ENCODE measurements at regions not wholly inside any gene's neighbourhood (a gene's known extent, or its start where the extent isn't known, plus 50 kb on each side); places are given as distances from the start of the nearest gene placed in this dataset.

DNA sequence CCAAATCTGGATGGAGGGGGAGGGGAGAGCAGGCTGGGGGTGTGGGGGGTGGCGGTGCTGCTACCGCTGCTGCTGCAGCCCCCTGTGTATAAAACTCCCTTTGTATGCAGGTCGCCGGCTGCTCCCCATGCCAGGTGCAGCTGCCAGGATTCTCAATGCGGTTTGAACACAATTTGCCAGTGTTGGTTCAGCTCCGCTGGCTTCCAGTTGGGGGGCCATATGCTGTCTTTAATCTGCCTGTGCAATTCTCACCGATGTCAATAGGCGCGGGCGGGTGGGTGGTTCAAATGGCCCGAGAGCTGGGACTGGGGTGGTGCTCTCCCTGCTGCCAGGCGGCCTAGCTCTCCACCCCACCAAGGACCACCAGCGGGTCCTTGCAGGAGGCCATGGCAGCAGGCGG lies 257.6 kb downstream of the BCOR start:
- Histone ChIP-seq H3K27me3 (no peaks in the 10 kb centered on the region), H3K27ac (no peak overlapping the region), H3K9me3 (no peaks in the 10 kb centered on the region), H3K36me3 (no peaks in the 10 kb centered on the region), H3K4me3 (no peak overlapping the region), H3K4me1 (no peaks in the 10 kb centered on the region)
- DNase-seq (ENCODE audit: low spot score): no peak
- TF ChIP-seq, protein P1, sequence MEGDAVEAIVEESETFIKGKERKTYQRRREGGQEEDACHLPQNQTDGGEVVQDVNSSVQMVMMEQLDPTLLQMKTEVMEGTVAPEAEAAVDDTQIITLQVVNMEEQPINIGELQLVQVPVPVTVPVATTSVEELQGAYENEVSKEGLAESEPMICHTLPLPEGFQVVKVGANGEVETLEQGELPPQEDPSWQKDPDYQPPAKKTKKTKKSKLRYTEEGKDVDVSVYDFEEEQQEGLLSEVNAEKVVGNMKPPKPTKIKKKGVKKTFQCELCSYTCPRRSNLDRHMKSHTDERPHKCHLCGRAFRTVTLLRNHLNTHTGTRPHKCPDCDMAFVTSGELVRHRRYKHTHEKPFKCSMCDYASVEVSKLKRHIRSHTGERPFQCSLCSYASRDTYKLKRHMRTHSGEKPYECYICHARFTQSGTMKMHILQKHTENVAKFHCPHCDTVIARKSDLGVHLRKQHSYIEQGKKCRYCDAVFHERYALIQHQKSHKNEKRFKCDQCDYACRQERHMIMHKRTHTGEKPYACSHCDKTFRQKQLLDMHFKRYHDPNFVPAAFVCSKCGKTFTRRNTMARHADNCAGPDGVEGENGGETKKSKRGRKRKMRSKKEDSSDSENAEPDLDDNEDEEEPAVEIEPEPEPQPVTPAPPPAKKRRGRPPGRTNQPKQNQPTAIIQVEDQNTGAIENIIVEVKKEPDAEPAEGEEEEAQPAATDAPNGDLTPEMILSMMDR (IDR thresholded peaks at IDR 0.05): no peak

DNA sequence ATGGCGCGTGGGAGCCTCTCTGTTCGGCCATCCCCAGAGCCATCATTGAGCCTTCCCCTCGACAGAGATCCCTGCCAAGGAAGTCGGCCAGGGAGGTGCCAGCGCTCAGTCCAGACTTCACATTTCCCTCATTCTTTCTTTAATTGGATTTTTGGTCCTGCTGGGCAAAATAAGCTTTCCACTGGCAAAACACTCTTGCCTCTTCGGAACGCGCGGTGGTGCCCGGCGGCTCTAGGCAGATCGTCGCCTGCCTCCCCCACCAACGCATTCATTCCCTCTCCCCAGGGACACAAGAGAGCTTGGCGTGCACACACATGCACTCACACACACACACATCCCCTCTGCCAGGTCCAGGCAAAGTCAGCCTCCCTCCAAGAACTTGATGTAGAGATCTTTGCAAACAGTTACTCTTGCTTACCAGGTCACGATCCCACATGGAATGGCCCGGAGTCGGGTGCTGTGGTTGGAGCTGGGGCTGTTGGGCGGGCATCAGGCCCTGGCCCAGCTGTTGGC lies 257.1 kb downstream of the BCOR start:
- Histone ChIP-seq H3K27ac (no peak overlapping the region), H3K9me3 (no peaks in the 10 kb centered on the region), H3K4me1 (no peaks in the 10 kb centered on the region), H3K27me3 (no peaks in the 10 kb centered on the region), H3K4me3 (no peak overlapping the region), H3K36me3 (no peaks in the 10 kb centered on the region)
- TF ChIP-seq, protein P1 (IDR thresholded peaks at IDR 0.05): no peak
- no peak for DNase-seq (ENCODE audit: low spot score)

DNA sequence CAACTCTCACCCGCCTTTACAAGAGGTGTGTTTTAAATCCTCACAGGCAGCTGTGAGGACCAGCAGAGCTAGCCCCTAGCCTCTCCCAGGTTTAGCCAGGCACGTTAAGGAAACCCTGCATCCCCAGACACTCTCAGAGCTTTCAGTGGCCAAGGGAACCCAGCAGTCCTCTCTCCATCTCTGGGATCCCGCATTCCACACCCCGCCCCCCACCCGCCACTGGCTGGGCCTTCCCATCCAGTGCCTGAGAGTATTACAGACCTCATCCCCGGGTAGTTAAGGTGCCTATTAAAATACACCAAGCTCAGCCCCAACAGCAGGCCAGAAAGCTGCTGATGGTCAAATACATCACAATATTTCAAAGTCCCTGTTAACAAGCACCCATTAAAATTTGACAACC lies 256.2 kb downstream of the BCOR start:
- Histone ChIP-seq H3K27me3 (no peaks in the 10 kb centered on the region), H3K36me3 (no peaks in the 10 kb centered on the region), H3K4me3 (no peak overlapping the region), H3K9me3 (no peaks in the 10 kb centered on the region), H3K4me1 (no peaks in the 10 kb centered on the region), H3K27ac (no peak overlapping the region)
- DNase-seq (ENCODE audit: low spot score): no peak
- TF ChIP-seq, protein P1 (IDR thresholded peaks at IDR 0.05): no peak

DNA sequence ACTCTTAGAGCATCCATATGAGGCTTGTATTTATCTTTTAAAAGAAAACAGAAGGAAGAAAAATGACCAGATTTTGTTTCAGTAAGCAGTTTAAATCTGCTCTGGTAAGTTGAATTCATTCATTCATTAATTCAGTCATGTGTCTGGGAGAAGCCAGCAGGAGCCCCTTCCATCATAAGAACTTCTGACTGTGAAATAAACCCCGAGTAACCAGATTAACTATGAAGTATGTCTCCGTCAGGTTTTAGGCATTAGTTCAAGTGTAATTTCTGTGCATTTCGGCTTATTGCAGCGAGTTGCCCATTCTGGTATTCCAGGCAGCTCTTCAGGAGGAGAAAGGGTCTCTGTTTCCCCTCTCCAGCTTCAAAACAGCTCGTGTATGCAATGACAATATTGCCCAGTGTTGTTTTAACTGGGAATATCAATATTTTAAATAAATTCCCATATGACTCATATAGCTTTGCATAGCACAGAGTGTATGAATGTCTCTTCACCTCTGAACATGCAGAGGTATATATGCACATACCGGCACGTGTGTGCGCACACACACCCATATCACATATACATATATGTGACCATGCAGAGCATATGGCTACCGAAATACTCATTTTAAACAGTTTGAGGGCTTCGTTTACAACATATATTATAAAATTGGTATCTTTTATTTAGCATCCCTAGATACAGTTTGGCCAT lies 255.3 kb downstream of the BCOR start:
- Histone ChIP-seq H3K27me3 (no peaks in the 10 kb centered on the region), H3K27ac (no peak overlapping the region), H3K9me3 (no peaks in the 10 kb centered on the region), H3K4me1 (no peaks in the 10 kb centered on the region), H3K36me3 (no peaks in the 10 kb centered on the region), H3K4me3 (no peak overlapping the region)
- DNase-seq (ENCODE audit: low spot score): no peak
- TF ChIP-seq, protein P1 (IDR thresholded peaks at IDR 0.05): no peak

DNA sequence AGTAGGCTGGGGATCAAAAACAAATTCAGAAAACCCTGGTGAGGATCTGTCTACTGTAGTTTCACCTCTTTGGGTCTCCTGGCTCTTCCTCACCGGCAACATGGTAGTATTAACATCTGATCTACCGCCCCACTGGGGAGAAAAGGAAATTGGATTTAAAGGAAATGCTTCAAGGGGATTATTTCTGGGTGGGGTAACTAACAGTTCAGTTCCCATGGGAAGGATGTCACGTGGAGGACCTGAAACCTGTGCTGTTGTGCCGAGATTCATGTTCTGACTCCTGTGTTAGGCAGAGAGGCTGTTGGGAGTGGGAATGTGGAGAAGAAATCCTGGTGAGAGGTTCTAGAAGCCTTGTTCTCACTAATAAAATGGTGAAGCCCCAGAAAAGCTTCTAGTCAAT lies 254.4 kb downstream of the BCOR start:
- TF ChIP-seq, protein P1 (IDR thresholded peaks at IDR 0.05): no peak
- H3K9me3 ChIP-seq: no peaks in the 10 kb centered on the region
- DNase-seq (ENCODE audit: low spot score): no peak
- no peak overlapping the region for H3K4me3 ChIP-seq
- H3K27me3 ChIP-seq: no peaks in the 10 kb centered on the region
- no peak overlapping the region for H3K27ac ChIP-seq
- no peaks in the 10 kb centered on the region for H3K4me1 ChIP-seq
- no peaks in the 10 kb centered on the region for H3K36me3 ChIP-seq

DNA sequence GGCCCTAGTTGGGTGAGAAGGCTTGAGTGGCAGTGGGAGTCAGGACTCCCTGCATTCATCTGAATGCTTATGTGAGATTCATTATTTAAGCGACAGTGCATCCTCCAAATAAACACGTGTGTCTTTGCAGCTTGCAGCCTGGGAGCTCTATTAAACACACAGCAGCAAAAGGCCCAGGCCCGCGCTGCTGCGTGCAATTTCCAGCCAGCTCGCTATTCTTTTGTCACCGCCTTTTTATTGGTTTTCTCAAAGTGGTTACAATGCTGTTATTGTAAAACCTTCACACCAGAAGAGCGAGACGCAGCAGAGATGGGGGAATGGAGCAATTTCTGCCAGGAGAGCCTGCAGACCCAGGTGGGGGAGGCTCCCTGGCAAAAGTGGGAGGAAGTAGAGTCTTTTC lies 252.5 kb downstream of the BCOR start:
- TF ChIP-seq, protein P1 (IDR thresholded peaks at IDR 0.05): no peak
- no peak overlapping the region for H3K4me3 ChIP-seq
- no peaks in the 10 kb centered on the region for H3K27me3 ChIP-seq
- H3K9me3 ChIP-seq: no peaks in the 10 kb centered on the region
- no peak overlapping the region for H3K27ac ChIP-seq
- no peaks in the 10 kb centered on the region for H3K4me1 ChIP-seq
- DNase-seq (ENCODE audit: low spot score): no peak
- no peaks in the 10 kb centered on the region for H3K36me3 ChIP-seq

Data from right atrium auricular region (tissue), 2 donors.